Left ventricle myocardium inferior (tissue), 1 donor: ENCODE measurements at regions not wholly inside any gene's neighbourhood (a gene's known extent, or its start where the extent isn't known, plus 50 kb on each side); places are given as distances from the start of the nearest gene placed in this dataset.

Source experiments
- DNase-seq: peaks from one replicate; pipeline ENCODE4 v3.0.0-alpha.2; 2020
- H3K27ac ChIP-seq: fragments of 200-600 bp; replicated peaks from 2 replicates; pipeline ENCODE4 v1.8.0; 2021
- H3K27me3 ChIP-seq: fragments of 200-600 bp; 2 replicates; pipeline ENCODE4 v1.8.0; 2021; ENCODE audit warnings: low read depth
- H3K36me3 ChIP-seq: fragments of 200-600 bp; 2 replicates; pipeline ENCODE4 v1.8.0; 2021
- H3K4me1 ChIP-seq: fragments of 200-600 bp; 2 replicates; pipeline ENCODE4 v1.8.0; 2021
- H3K4me3 ChIP-seq: fragments of 200-600 bp; 2 replicates; pipeline ENCODE4 v1.8.0; 2021; ENCODE audit warnings: mild to moderate bottlenecking, moderate library complexity
- H3K9me3 ChIP-seq: fragments of 200-600 bp; replicated peaks from 2 replicates; pipeline ENCODE4 v1.8.0; 2021
- intact Hi-C: fragments of 100-400 bp; cut with micrococcal nuclease; formaldehyde crosslinking; loops from one replicate; pipeline ENCODE4 v1.11.0; 2022
- TF ChIP-seq, protein P1 (sequence below): fragments of 200-600 bp; IDR thresholded peaks from 2 replicates; pipeline ENCODE4 v1.8.0; 2021; ENCODE audit warnings: antibody characterized with exemption, mild to moderate bottlenecking, borderline replicate concordance
- donor health status: DM: no; HTN: yes; CAD: no; lungs with severe emphysema.

DNA sequence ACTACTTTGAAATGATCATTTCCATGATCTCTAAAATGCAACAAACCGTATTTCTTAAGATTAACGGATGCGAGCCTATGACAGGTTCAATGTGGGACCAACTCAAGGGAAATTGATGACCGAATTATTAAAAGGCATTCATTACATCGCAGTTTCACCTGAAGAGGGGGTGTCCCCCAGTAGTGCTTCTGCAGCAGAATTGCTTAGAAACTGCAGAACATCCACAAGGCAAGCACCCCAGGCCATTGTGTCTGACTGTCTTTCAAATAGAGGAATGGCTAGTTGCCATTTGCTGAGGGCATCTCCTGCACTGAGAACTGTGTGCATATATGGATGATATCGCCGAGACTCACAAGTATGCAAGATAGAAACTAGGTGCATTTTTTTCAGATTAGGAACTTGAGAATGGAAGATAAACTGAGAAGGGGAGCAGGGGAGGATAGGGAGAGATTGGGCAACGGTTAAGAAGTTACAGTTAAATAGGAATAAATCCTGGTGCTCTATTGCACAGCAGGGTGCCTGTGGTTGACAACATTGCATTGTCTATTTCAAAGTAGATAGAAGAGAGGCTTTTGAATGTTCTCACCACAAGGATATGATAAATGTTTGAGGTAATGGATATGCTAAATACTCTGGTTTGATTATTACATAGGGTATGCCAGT is 234.3 kb upstream of the PLEKHG7 start:
- TF ChIP-seq, protein P1, sequence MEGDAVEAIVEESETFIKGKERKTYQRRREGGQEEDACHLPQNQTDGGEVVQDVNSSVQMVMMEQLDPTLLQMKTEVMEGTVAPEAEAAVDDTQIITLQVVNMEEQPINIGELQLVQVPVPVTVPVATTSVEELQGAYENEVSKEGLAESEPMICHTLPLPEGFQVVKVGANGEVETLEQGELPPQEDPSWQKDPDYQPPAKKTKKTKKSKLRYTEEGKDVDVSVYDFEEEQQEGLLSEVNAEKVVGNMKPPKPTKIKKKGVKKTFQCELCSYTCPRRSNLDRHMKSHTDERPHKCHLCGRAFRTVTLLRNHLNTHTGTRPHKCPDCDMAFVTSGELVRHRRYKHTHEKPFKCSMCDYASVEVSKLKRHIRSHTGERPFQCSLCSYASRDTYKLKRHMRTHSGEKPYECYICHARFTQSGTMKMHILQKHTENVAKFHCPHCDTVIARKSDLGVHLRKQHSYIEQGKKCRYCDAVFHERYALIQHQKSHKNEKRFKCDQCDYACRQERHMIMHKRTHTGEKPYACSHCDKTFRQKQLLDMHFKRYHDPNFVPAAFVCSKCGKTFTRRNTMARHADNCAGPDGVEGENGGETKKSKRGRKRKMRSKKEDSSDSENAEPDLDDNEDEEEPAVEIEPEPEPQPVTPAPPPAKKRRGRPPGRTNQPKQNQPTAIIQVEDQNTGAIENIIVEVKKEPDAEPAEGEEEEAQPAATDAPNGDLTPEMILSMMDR, result no peak
- peaks cover 51% of the 10 kb centered on the region for H3K4me1 ChIP-seq
- no peaks in the 10 kb centered on the region for H3K36me3 ChIP-seq
- H3K27ac ChIP-seq, result no peak overlapping the region
- no peak overlapping the region for H3K4me3 ChIP-seq
- no peaks in the 10 kb centered on the region for H3K9me3 ChIP-seq
- intact Hi-C loops, result no loop called here
- DNase-seq, result no peak
- H3K27me3 ChIP-seq, result no peaks in the 10 kb centered on the region

DNA sequence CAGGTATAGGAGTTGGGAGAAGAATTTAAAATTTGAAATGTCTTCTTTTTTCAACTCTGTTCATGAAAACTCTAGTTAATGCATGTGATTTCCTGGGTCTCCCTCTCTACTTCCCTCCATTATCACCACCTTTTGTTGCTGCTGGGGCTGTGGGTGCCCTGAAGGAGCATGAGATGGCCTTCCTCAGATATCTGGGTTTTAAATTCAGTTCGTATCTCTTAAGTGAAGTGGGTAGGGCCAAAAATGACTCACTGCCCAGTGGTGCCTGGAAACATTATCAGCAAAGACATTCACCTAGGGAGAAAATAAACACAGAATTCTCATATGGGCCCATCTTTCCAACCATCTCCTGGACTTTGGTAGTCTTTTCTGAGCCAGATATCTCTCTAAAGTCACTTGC is 234.9 kb upstream of the PLEKHG7 start:
- no peak for DNase-seq
- intact Hi-C loops, result no loop called here
- Histone ChIP-seq H3K9me3 (no peaks in the 10 kb centered on the region), H3K4me3 (no peak overlapping the region), H3K27ac (no peak overlapping the region), H3K4me1 (peaks cover 51% of the 10 kb centered on the region), H3K36me3 (no peaks in the 10 kb centered on the region), H3K27me3 (no peaks in the 10 kb centered on the region)
- TF ChIP-seq, protein P1, result no peak

DNA sequence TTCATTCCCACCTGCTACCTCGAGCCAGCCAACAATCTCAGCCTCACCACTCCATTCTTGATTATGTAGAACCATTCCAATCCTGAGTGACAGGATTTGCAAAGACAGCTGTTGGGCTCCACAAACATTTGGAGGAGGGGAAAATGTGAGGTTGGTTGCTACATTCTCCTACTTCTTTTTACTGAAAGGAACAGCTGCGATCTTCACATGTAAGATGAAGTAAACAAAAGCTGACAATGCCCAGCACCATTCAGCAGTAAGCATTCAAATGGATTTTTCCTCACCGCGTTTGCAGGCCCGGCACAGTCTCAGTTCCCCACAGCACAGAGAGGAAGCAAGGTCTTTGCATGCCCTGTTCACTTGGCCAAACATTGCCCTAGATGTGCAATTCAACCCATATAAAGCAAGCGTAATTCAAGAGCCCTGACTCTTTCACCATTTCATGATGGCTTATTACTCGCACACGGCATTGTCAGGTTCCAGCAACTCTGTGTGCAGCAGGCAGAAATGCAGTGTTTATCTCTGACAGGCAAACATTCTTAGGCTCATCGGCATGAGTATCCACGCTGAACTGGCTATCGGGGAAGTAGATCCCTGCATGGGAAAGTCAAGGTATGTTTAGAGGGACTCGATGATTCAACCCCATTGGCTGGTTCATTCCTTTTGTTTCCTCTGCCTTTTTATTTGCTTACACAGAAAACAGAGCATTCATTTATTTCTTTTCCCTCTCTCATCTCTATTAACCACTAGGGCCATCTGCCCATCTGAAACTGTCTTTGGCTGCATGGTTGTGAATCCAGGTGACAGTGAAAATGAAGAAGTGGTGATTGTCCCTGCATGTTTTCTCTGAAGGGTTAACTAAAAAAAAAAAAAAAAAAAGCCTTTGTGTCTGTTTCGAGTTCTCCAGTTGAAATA is 236.1 kb upstream of the PLEKHG7 start:
- TF ChIP-seq, protein P1, result no peak
- H3K27ac ChIP-seq, result peak overlapping the region; percentile 1
- H3K4me1 ChIP-seq, result peaks cover 51% of the 10 kb centered on the region
- DNase-seq, result no peak
- H3K4me3 ChIP-seq, result no peak overlapping the region
- no peaks in the 10 kb centered on the region for H3K9me3 ChIP-seq
- H3K36me3 ChIP-seq, result no peaks in the 10 kb centered on the region
- no peaks in the 10 kb centered on the region for H3K27me3 ChIP-seq
- intact Hi-C loops, result no loop called here

DNA sequence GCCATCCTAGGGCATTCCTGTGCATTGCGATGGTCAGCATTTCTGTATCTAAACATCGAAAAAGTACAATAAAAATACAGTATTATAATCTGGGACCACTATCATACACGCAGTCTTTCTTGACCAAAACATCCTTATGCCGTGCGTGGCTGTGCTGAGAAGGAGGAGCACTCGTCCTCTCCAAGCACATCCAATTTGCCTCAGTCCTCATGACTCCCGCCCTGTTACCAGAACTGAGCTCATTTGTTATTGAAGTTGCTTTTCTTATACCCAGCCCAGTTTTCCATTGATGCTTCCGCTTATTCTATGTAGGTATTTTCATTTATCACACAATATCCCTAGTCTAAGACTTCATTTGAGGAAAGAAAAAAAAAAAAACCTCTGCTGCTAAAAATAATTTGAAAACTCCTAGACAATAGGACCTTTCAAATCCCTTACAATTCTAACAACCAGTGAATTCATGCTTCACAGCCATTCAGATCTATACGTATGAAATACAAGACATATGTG is 236.9 kb upstream of the PLEKHG7 start:
- no peaks in the 10 kb centered on the region for H3K9me3 ChIP-seq
- intact Hi-C loops, result no loop called here
- no peak overlapping the region for H3K4me3 ChIP-seq
- peaks cover 51% of the 10 kb centered on the region for H3K4me1 ChIP-seq
- H3K27ac ChIP-seq, result peak overlapping the region; percentile 1
- H3K27me3 ChIP-seq, result no peaks in the 10 kb centered on the region
- no peaks in the 10 kb centered on the region for H3K36me3 ChIP-seq
- TF ChIP-seq, protein P1, result no peak
- no peak for DNase-seq

DNA sequence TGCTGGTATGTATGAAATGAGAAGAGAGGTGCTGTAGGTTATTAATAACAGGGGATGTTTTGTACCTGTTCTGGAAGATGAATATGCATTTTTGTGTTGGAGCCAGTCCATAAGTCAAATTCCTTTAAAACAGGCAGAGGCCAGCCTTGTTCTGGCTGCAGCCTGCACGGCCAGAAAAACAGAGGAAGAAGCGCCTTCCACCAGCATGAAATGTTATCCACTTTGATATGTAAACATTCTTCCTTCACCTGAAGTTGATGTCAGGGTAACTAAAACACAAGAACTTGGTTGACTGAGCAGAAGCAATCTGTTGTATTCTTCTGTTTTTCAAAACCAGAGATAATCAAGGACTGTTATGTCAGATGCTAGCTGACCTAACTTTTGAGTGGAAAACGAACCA is 237.9 kb upstream of the PLEKHG7 start:
- no peak overlapping the region for H3K27ac ChIP-seq
- no peaks in the 10 kb centered on the region for H3K36me3 ChIP-seq
- intact Hi-C loops, result no loop called here
- no peak for DNase-seq
- H3K27me3 ChIP-seq, result no peaks in the 10 kb centered on the region
- no peaks in the 10 kb centered on the region for H3K9me3 ChIP-seq
- H3K4me3 ChIP-seq, result no peak overlapping the region
- TF ChIP-seq, protein P1, result no peak
- H3K4me1 ChIP-seq, result peaks cover 41% of the 10 kb centered on the region
